SU-DHL-6 (cell line): ENCODE measurements at regions not wholly inside any gene's neighbourhood (a gene's known extent, or its start where the extent isn't known, plus 50 kb on each side); places are given as distances from the start of the nearest gene placed in this dataset.

ENCODE experiments used
- EZH2phosphoT487 ChIP-seq: fragments of 200-600 bp; sonication (generic), shearing (Covaris generic); conservative IDR thresholded peaks from 2 replicates; pipeline ENCODE4 v1.6.1; 2018; ENCODE audit warnings: mild to moderate bottlenecking, antibody characterized with exemption, low read length, moderate library complexity, mixed read lengths
- TF ChIP-seq, protein P1 (sequence below): fragments of 200-600 bp; sonication (generic); IDR thresholded peaks from one replicate; pipeline ENCODE4 v1.5.1; 2017; ENCODE audit warnings: antibody characterized with exemption, mild to moderate bottlenecking, low read length, moderate library complexity; ENCODE audit not compliant: insufficient read depth, poor library complexity, severe bottlenecking

DNA sequence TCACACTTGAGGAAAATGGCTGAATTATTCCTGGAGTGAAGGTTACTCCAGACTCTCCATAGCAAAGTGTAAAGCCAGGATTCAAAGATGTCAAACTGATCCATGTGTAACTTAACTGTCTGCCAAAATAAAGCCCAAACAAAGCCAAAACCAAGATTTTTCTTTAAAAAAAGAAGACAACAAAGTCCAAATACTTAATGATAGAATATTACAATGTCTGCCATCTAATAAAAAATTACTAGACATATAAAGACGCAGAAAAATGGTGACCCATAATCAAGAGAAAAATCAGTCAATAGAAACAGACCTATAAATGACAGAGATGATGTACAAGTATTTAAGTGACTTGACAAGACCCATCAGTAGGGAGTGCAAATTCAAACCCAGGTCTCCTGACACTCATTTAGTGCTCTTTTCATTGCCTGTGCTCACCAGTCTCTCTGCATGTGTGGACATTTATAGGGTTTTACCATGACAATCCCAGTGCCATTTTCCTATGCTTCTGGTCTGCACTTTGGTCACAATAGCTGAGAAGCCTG lies 85.1 kb upstream of the HES1 start:
- TF ChIP-seq, protein P1, sequence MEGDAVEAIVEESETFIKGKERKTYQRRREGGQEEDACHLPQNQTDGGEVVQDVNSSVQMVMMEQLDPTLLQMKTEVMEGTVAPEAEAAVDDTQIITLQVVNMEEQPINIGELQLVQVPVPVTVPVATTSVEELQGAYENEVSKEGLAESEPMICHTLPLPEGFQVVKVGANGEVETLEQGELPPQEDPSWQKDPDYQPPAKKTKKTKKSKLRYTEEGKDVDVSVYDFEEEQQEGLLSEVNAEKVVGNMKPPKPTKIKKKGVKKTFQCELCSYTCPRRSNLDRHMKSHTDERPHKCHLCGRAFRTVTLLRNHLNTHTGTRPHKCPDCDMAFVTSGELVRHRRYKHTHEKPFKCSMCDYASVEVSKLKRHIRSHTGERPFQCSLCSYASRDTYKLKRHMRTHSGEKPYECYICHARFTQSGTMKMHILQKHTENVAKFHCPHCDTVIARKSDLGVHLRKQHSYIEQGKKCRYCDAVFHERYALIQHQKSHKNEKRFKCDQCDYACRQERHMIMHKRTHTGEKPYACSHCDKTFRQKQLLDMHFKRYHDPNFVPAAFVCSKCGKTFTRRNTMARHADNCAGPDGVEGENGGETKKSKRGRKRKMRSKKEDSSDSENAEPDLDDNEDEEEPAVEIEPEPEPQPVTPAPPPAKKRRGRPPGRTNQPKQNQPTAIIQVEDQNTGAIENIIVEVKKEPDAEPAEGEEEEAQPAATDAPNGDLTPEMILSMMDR, result no peak
- no peak for TF ChIP-seq EZH2phosphoT487
